ENCODE measurements at regions not wholly inside any gene's neighbourhood (a gene's known extent, or its start where the extent isn't known, plus 50 kb on each side); places are given as distances from the start of the nearest gene placed in this dataset.

DNA sequence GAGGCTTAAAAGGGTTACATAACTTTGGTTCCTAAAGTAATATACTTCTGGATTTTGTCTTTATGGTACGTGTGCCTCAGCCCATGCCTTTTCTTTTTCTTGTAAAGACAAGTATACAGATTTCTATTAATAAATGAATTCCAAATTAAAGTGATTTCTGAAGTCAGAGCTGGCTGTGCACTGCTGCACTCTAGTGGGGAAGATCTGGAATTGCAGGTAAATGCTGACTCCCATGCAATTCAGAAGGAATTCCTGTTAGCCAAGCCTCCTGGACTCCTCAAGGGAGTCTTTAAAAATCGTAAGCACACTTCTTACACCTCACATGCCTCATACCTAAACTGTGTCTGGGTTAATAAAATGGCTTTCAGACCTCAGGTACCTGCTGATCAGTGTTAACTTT, 118.4 kb upstream of the SLC7A1 start:
- no peak for DNase-seq

- DNase-seq: no peak
These were observed 116.3 kb upstream of the SLC7A1 start for GRCh38 chr13:29711776-29712175.

GRCh38 chr13:29710511-29710910, 115.0 kb upstream of the SLC7A1 start:
- DNase-seq: no peak

DNA sequence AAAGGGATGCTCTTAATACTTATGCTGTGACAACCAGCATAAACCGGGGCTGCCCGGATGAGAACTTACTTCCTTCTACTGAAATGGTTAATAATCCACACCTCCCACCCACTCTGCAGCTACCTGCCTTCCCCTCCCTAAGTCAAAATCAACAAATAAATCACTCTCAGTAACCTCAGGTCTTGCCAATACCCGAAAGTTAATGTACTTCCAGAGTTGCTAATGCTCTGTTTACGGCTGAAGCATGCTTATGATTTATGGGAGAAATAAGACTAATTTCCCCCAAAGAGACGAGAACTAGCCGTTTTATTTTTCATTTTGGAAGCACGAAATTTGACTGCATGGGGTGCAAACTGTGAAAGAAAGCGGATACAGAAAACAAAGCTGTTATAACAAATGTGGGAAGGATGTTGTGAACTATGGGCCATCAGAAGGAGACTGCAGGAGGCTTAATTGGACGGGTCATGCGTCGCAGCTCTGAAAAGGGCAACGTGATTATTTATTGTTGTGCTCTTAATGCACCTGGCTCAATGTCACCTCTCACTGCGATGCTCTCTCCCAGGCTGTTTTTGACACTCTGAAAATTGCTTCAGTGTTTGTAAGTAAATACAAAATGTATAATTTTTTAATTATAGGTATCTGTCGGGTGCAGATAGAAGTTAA, 114.0 kb upstream of the SLC7A1 start:
- DNase-seq: no peak

GRCh38 chr13:29707876-29708543, 112.5 kb upstream of the SLC7A1 start:
- DNase-seq: peak; percentile 4

- DNase-seq: no peak
These were observed 111.4 kb upstream of the SLC7A1 start for GRCh38 chr13:29706923-29707322.

- no peak for DNase-seq
These were observed 109.2 kb upstream of the SLC7A1 start for GRCh38 chr13:29704648-29705047.

- DNase-seq: no peak
These were observed 107.9 kb upstream of the SLC7A1 start for GRCh38 chr13:29703421-29703820.

DNA sequence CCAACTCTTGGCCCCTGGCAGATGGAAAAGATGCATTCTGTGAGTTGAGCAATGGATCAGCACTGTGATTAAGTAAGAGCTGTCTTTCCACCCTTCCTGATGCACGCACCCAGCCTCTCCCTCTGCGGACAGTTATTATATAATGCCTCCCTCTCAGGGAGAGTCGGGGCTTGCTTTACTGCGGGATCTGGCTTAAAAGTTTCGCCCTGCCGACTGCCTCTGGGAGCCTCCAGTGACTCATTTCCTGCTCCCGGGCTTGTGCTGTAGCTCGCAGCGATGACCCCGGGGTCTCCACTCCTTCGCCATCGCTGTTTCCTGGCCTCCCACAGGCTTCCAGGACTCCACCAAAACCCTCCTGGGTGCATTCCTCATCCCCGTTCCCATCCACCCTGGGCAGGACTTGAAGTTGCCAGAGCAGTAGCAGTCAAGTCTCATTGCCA, 107.4 kb upstream of the SLC7A1 start:
- DNase-seq: no peak

DNA sequence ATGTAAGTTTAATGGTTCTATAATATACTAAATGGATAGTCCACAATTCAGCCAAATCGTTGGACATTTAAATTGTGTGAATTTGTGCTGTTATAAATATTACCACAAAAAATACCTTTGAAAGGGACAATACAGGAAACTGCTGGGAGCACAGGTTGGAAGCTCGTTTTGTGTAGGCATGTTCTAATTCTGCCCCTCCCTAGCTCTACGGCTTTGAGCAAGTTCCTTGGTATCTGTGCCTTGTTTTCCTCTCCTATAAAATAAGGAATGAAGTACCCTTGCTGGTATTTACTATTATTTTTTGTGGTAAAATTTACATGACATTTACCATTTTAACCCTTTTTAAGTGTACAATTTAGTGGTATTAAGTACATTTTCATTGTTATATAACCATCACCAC, 102.6 kb upstream of the SLC7A1 start:
- DNase-seq: no peak

DNA sequence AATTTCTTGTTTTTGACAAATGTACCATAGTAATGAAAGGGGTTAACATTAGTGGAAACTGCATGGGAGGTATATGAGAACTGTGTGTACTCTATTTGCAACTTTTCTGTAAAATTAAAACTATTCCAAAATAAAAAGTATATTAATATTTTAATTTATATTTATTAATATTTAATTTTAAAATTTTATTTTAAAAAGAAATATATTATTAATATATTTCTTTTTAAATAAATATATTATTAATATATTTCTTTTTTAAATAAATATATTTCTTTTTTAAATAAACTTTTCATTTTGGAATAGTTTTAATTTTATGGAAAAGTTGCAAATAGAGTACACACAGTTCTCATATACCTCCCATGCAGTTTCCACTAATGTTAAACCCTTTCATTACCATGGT, 101.1 kb upstream of the SLC7A1 start:
- no peak for DNase-seq

GRCh38 chr13:29693275-29693945, 97.9 kb upstream of the SLC7A1 start:
- no peak for DNase-seq

DNA sequence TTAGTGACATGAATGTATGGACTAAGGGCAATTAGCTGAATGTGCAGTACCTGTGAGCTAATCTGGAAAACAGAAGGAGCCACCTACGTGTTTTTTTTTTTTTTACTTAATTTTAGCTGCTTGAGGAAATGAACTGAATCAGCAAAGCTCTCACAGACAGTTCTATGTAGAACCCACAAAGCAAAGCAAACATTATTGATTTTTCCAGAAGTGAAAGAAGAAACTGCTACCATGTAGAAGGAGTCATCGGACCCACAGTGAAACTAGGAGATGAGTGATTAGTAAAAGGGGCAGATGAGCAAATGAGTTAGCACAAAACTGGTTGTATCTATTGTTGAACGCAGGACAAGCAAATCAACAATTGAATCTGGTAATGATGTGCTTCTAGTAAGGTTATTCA, 94.1 kb upstream of the SLC7A1 start:
- DNase-seq: no peak

DNA sequence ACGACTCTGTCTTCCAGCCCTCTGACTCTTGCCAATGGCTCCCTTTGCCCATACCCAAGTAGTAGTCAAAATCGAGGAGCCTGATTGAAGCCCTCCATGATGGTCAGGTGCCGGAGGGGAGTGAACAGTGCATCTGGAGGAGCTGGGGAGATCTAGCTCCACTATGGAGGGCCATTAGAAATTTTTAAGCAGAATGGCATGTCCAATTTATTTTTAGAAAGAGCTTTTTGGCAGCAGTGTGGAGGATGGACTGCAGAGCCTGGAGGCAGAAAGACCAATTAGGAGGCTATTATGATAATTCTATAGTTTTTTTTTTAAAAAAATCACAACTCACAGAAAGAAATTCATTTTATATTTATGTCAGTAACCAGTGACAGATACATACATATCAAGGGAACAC, 92.7 kb upstream of the SLC7A1 start:
- no peak for DNase-seq

- no peak for DNase-seq
These were observed 89.0 kb upstream of the SLC7A1 start for GRCh38 chr13:29684441-29684840.

GRCh38 chr13:29683041-29683440, 87.6 kb upstream of the SLC7A1 start:
- DNase-seq: no peak

DNA sequence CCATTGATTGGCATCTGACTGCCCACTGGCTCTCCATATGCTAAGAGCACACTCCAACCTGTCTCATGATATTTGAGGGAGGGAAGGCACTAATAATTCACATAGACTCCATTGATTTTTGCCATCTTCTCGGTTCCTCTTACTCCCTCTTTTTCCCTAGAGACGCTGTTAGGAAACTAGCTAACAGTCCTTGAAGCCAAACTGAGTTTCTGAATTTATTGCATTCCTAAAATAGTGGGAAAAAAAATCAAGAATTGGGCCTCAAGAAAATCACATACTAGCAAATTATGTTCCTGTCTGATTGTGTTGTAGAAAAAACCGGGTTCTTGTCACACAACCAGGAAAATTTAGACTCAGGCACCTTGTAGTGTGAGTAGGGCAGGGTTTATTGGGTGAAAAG, 86.4 kb upstream of the SLC7A1 start:
- DNase-seq: no peak

DNA sequence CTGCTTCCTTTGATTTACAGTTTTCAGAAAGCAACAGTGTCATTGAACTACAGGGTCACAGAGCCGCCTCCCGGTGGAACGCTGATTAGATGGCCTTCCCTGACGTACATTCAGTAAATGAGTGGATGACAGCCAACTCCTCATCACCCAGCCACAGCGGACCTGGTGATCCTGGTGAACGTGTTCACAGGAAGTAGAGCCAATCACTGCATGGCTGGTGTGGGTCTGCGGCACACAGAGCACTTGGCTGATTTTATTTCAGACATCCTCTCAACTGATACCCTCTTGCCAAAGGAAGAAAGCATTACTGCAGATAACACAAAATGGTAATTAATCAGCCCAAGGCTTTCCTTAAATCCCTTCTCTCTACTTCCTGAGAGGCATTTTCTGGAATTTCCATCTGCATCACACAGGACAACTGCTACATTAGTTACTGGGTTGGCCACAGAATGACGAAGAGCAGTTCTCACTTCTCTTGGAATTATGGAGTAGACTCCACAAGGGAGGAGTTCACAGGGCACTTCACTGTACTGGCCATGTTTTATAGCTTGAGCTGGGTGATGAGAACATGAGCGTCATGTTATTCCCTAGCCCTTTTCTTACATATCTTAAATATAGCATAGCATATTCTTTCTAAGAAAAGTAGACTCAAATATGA, 84.0 kb upstream of the SLC7A1 start:
- DNase-seq: no peak

- DNase-seq: no peak
These were observed 82.1 kb upstream of the SLC7A1 start for GRCh38 chr13:29677627-29678026.

DNA sequence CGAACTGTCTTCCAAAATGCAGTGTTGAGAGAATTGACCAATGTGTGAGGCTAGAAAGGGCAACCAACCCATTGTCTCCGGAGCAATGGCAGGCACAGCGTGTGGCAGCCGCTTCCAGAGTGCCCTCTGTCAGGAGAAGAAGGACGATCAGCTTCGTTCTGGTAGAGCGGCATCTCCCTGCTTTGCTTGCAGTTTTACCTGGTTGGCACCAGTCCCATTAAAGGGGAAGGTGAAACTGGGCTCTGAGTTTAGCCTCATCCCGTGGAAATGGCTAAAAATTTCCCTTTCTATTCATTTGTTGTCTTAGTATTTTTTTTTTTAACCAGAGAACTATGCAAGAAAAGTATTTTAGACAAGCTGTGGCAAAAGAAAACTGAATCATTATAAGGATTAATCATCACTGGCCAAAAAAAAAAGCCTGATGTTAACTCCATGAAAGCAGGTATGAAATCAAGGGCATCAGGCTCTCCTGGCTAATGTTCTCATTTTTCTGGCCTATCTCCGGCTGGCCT, 81.5 kb upstream of the SLC7A1 start:
- no peak for DNase-seq

GRCh38 chr13:29676535-29676934, 81.0 kb upstream of the SLC7A1 start:
- no peak for DNase-seq

DNA sequence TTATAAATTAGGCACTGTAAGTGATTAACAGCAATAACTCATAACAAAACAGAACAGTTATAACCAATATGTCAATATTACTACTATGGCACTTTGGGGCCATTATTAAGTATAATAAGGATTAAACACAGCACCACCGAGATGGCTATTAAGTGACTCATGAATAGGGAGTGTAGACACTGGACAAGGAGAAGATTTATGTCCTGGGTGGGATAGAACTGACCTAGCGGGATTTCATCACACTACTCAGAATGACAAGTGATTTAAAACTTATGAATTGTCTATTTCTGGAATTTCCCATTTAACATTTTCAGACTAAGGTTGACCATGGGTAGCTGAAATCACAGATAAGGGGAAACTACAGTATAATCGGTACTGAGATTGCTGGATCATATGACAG, 79.0 kb upstream of the SLC7A1 start:
- DNase-seq: no peak

- no peak for DNase-seq
These were observed 69.1 kb upstream of the SLC7A1 start for GRCh38 chr13:29664591-29664990.

Data from activated T-cell treated with anti-CD3 and anti-CD28 coated beads for 4 hours (primary cell).